ENCODE measurements at regions not wholly inside any gene's neighbourhood (a gene's known extent, or its start where the extent isn't known, plus 50 kb on each side); places are given as distances from the start of the nearest gene placed in this dataset.

- WGBS, 4 donors, result 52 to 77% (median 67%) methylated on average over 1 of the region's 1 CpG
- no peaks in the 10 kb centered on the region for H3K27me3 ChIP-seq
- H3K4me3 ChIP-seq, result no peak overlapping the region
- TF ChIP-seq POLR2A (IDR thresholded peaks at IDR 0.05), result no peak
- TF ChIP-seq CTCF (IDR thresholded peaks at IDR 0.05), result no peak
- DNase-seq, result no peak
- no peaks in the 10 kb centered on the region for H3K36me3 ChIP-seq (replicated peaks in 1 of 2)
- H3K27ac ChIP-seq, result no peak overlapping the region
- H3K9me3 ChIP-seq (replicated peaks in 1 of 3), result no peaks in the 10 kb centered on the region
- H3K4me1 ChIP-seq (replicated peaks in 1 of 2), result no peaks in the 10 kb centered on the region
- intact Hi-C loops (cut with DNase I), result no loop called here
Measured at GRCh38 chr2:18061717-18062116, 183.2 kb downstream of the KCNS3 start.

- 50 to 73% (median 55%) methylated on average over 1 of the region's 1 CpG for WGBS, 4 donors
- H3K27ac ChIP-seq, result no peak overlapping the region
- intact Hi-C loops (cut with DNase I), result no loop called here
- no peaks in the 10 kb centered on the region for H3K27me3 ChIP-seq
- no peak for TF ChIP-seq POLR2A (IDR thresholded peaks at IDR 0.05)
- TF ChIP-seq CTCF (IDR thresholded peaks at IDR 0.05), result no peak
- no peaks in the 10 kb centered on the region for H3K9me3 ChIP-seq (replicated peaks in 1 of 3)
- no peak for DNase-seq
- H3K4me3 ChIP-seq, result no peak overlapping the region
- H3K4me1 ChIP-seq (replicated peaks in 1 of 2), result no peaks in the 10 kb centered on the region
- no peaks in the 10 kb centered on the region for H3K36me3 ChIP-seq (replicated peaks in 1 of 2)
Measured at GRCh38 chr2:18057657-18058056, 179.2 kb downstream of the KCNS3 start.

GRCh38 chr2:18055290-18055689, 176.8 kb downstream of the KCNS3 start:
- no peaks in the 10 kb centered on the region for H3K9me3 ChIP-seq (replicated peaks in 1 of 3)
- TF ChIP-seq POLR2A (IDR thresholded peaks at IDR 0.05), result no peak
- no peak for TF ChIP-seq CTCF (IDR thresholded peaks at IDR 0.05)
- H3K27me3 ChIP-seq, result no peaks in the 10 kb centered on the region
- H3K4me3 ChIP-seq, result no peak overlapping the region
- H3K36me3 ChIP-seq (replicated peaks in 1 of 2), result no peaks in the 10 kb centered on the region
- no peaks in the 10 kb centered on the region for H3K4me1 ChIP-seq (replicated peaks in 1 of 2)
- 74 to 87% (median 81%) methylated on average over 3 of the region's 3 CpGs for WGBS, 4 donors
- intact Hi-C loops (cut with DNase I), result no loop called here
- H3K27ac ChIP-seq, result no peak overlapping the region
- DNase-seq, result no peak

GRCh38 chr2:18050001-18050400, 171.5 kb downstream of the KCNS3 start:
- 74 to 92% (median 86%) methylated on average over 6 of the region's 6 CpGs for WGBS, 4 donors
- H3K27me3 ChIP-seq, result no peaks in the 10 kb centered on the region

More at GRCh38 chr2:18050001-18050400, 171.5 kb downstream of the KCNS3 start:
- DNase-seq, result no peak
- H3K4me1 ChIP-seq (replicated peaks in 1 of 2), result no peaks in the 10 kb centered on the region
- H3K9me3 ChIP-seq (replicated peaks in 1 of 3), result no peaks in the 10 kb centered on the region
- intact Hi-C loops (cut with DNase I), result no loop called here
- H3K27ac ChIP-seq, result no peak overlapping the region
- TF ChIP-seq CTCF (IDR thresholded peaks at IDR 0.05) (no peak), POLR2A (IDR thresholded peaks at IDR 0.05) (no peak)
- no peak overlapping the region for H3K4me3 ChIP-seq
- H3K36me3 ChIP-seq (replicated peaks in 1 of 2), result no peaks in the 10 kb centered on the region
